GM12864 (cell line): ENCODE measurements at regions not wholly inside any gene's neighbourhood (a gene's known extent, or its start where the extent isn't known, plus 50 kb on each side); places are given as distances from the start of the nearest gene placed in this dataset.

ENCODE experiments used
- DNase-seq: peaks from one replicate; pipeline ENCODE4 v3.0.0-alpha.2; 2011; ENCODE audit warnings: low read depth
- H3K4me3 ChIP-seq: 2 replicates; pipeline ENCODE4 v1.5.1; 2011; ENCODE audit warnings: mild to moderate bottlenecking, low read depth, low read length, control low read depth
- TF ChIP-seq, protein P1 (sequence below): IDR thresholded peaks from 2 replicates; pipeline ENCODE4 v1.5.1; 2011; ENCODE audit warnings: low read depth, mild to moderate bottlenecking, moderate library complexity, low read length, control low read depth, inconsistent platforms; ENCODE audit errors: missing control alignments

DNA sequence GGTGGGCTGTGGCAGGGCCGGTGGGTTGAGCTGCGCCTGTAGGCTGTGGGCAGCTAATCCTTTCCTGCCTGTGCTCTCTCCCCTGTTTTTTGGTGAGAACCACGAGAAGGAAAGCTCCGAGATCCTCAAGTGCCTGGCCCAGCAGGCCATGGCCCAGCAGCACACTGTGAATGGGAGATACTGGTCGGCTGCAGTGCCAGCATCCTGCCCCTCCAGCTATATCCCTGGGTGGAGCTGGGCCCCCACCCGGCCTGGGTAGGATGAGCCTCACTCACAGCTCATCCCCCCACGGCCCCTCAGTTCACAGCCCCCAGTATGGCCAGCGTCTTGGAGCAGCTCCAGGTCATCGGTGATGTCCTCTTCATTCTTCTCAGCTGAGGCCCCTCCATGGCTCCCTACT lies 164.4 kb upstream of the ZNF267 start:
- no peak overlapping the region for H3K4me3 ChIP-seq
- TF ChIP-seq, protein P1, sequence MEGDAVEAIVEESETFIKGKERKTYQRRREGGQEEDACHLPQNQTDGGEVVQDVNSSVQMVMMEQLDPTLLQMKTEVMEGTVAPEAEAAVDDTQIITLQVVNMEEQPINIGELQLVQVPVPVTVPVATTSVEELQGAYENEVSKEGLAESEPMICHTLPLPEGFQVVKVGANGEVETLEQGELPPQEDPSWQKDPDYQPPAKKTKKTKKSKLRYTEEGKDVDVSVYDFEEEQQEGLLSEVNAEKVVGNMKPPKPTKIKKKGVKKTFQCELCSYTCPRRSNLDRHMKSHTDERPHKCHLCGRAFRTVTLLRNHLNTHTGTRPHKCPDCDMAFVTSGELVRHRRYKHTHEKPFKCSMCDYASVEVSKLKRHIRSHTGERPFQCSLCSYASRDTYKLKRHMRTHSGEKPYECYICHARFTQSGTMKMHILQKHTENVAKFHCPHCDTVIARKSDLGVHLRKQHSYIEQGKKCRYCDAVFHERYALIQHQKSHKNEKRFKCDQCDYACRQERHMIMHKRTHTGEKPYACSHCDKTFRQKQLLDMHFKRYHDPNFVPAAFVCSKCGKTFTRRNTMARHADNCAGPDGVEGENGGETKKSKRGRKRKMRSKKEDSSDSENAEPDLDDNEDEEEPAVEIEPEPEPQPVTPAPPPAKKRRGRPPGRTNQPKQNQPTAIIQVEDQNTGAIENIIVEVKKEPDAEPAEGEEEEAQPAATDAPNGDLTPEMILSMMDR = no peak
- no peak for DNase-seq

DNA sequence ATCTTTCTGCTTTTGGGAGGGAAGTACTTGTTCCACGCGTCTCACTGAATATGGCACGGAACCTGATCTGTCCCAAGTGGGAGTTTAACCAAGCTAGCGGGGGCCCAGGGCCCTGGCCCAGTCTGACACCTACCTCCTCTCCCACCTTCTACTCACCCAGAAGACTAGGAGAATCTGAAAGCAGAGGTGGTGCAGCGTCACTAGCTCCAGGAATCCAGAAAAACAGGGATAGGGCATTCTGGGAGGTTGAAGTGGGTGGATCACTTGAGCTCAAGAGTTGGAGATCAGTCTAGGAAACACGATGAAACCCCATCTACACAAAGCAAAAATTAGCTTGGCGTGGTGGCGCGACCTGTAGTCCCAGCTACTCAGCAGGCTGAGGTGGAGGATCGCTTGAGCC lies 163.5 kb upstream of the ZNF267 start:
- no peak for DNase-seq
- H3K4me3 ChIP-seq = no peak overlapping the region
- TF ChIP-seq, protein P1 = no peak

DNA sequence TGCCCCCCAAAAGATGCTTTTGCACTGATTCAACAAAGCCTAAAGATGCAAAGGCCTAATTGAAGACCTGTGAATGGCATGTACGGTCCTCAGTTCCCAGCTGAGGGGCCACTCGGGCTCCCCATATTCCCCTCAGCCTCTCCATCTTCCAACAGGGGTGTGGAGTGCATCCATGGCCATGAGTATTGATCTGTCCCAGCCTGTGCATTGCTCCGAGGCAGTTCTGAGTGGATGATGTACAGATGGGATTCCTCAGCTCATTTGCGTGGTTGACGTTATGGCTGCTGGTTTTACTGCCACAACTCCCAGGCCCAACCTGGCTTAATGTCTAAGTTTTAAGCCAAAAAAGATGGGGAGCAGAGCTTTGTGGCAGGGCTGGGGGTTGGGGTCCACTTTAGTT lies 162.7 kb upstream of the ZNF267 start:
- TF ChIP-seq, protein P1 = no peak
- H3K4me3 ChIP-seq = no peak overlapping the region
- no peak for DNase-seq

DNA sequence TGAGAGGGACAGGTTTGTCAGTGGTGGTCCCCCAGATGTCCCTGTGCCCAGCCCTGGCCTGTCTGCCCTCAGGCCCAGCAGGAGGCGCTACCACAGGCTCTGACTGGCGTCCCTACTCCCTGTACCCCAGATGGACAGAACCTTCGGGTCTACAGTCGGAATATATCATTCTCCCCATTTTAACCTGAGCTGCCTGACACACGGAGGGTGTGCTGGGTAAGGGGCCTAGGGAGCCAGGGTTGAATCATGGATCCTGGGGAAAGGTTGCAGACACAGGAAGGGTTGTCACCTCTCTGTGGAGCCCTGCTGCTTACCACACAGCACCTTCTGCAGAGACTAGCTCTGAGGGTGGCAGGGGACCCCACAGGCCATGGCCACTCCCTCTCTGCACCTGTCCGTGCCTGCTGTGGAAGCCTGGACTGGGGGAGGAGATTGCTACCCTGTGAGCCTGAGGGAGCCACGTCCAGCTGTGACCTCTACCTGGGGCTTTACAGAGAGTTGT lies 162.2 kb upstream of the ZNF267 start:
- no peak for DNase-seq
- TF ChIP-seq, protein P1 = peak; percentile 28

DNA sequence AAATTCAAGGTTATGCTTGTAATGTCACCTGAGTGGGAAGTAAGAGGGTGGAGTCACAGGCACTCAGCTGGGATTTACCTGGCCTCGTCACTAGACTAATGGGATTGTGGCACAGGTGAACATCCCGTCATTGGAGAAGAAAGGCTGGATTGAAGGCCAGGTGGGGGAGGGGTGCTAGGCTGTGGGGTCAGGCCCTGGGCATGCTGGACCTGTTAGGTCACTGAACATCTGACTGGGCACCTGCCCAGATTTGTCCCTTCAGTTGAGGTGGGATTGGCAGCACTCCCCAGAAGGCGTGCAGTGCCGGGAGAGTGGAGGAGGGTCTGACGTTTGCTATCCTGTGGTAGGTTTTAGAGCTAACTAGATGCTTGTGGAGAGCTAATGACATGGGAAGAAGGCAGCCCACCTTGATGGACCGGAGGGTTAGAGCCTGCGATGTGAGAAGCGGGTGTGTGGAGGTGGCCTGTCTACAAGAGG lies 161.5 kb upstream of the ZNF267 start:
- TF ChIP-seq, protein P1 = no peak
- no peak overlapping the region for H3K4me3 ChIP-seq

More for the DNA sequence above, 162.2 kb upstream of the ZNF267 start:
- H3K4me3 ChIP-seq = no peak overlapping the region

DNA sequence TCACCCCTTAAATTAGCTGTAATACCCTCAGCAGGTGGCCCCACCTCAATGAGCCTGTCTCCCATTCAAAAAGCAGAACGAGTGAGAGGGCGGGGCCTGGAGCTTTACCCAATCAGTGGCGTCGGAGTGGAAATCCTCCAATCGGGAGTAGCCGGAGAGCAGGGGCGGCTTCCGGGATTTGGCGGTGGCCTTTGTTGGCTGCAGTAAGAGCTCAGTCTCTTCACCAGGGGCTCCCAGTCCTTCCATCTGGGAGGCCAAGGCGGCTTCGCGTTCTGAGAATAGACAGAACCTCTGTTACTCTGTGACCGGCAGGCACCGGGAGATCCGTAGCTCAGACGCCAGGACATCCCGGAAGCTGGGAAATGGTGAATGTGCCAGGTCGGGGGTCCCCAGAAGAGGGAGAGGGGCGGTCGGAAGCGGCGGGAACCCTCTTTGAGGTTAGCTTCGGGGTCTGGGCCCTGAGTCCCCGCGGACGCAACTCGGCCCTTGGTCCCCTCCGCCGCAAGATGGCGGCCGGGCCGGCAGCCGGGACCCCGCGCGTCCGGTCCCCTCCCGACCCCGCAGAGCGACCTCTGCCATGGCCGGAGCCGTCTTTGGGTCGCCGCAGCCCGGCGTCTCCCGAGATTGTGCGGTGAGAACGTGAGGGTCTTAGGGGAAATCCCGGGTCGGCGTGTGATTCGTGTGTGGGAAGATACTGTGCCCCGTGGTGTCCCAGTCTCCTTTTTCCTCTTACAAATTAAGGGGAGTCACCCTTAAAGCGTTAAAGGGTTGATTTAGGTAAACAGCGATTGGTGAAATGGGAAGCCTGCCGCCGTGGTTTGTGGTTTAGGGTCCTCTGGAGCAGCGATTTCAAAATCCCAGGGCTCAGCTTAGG lies 160.3 kb upstream of the ZNF267 start:
- DNase-seq = peak; percentile 88
- TF ChIP-seq, protein P1 = no peak
- peak overlapping the region; percentile 97 for H3K4me3 ChIP-seq

More for the DNA sequence above, 161.5 kb upstream of the ZNF267 start:
- DNase-seq = no peak
